GM23338 (cell line): ENCODE measurements at regions not wholly inside any gene's neighbourhood (a gene's known extent, or its start where the extent isn't known, plus 50 kb on each side); places are given as distances from the start of the nearest gene placed in this dataset.

ENCODE experiments used
- ATAC-seq: fragments of 200-7000 bp; cut with Tn5 transposase; 3 replicates; pipeline ENCODE4 v1.9.1; 2020
- DNase-seq: peaks from one replicate; pipeline ENCODE4 v3.0.0-alpha.2; 2015; ENCODE audit warnings: low spot score
- H2AFZ ChIP-seq: fragments of 200-600 bp; sonication (generic); 2 replicates; pipeline ENCODE4 v1.8.0; 2016; ENCODE audit warnings: antibody characterized with exemption, mild to moderate bottlenecking, moderate library complexity
- H3F3A ChIP-seq: fragments of 200-600 bp; sonication (generic); replicated peaks from 2 replicates; pipeline ENCODE4 v1.8.0; 2017; ENCODE audit warnings: antibody characterized with exemption, mixed run types, low read depth
- H3K27ac ChIP-seq: fragments of 200-600 bp; sonication (generic); 2 replicates; pipeline ENCODE4 v1.6.1; 2016; ENCODE audit warnings: low read depth
- H3K27me3 ChIP-seq: fragments of 200-600 bp; sonication (generic); 2 replicates; pipeline ENCODE4 v1.8.0; 2016; ENCODE audit warnings: mild to moderate bottlenecking, mixed run types, moderate library complexity; ENCODE audit not compliant: insufficient read depth
- H3K36me3 ChIP-seq: fragments of 200-600 bp; sonication (generic); 2 replicates; pipeline ENCODE4 v1.8.0; 2016; ENCODE audit warnings: mild to moderate bottlenecking; ENCODE audit not compliant: insufficient read depth
- H3K4me1 ChIP-seq: fragments of 200-600 bp; sonication (generic); 2 replicates; pipeline ENCODE4 v1.8.0; 2016; ENCODE audit warnings: mild to moderate bottlenecking, moderate library complexity; ENCODE audit not compliant: insufficient read depth
- H3K4me2 ChIP-seq: fragments of 200-600 bp; sonication (generic); 2 replicates; pipeline ENCODE4 v1.7.1; 2017; ENCODE audit warnings: mixed run types
- H3K4me3 ChIP-seq: fragments of 200-600 bp; sonication (generic); 2 replicates; pipeline ENCODE4 v1.6.1; 2016; ENCODE audit warnings: mixed run types
- H3K79me2 ChIP-seq: fragments of 200-600 bp; sonication (generic); replicated peaks from 2 replicates; pipeline ENCODE4 v1.8.0; 2017; ENCODE audit warnings: mild to moderate bottlenecking; ENCODE audit not compliant: insufficient read depth
- H3K9me2 ChIP-seq: fragments of 200-600 bp; sonication (generic); 2 replicates; pipeline ENCODE4 v1.8.0; 2017; ENCODE audit not compliant: insufficient read depth
- H4K20me1 ChIP-seq: fragments of 200-600 bp; sonication (generic); replicated peaks from 2 replicates; pipeline ENCODE4 v1.8.0; 2017; ENCODE audit warnings: mild to moderate bottlenecking; ENCODE audit not compliant: insufficient read depth
- H3K27ac Mint-ChIP-seq: 2 replicates; pipeline ENCODE4 v1.8.0; 2020; ENCODE audit warnings: inconsistent platforms, mild to moderate bottlenecking, moderate library complexity, mixed read lengths
- H3K27me3 Mint-ChIP-seq: 3 replicates; pipeline ENCODE4 v1.8.0; 2022; ENCODE audit warnings: low read depth, mild to moderate bottlenecking, moderate library complexity, mixed read lengths, inconsistent platforms; ENCODE audit not compliant: insufficient read depth, poor library complexity
- H3K36me3 Mint-ChIP-seq: 3 replicates; pipeline ENCODE4 v1.8.0; 2021; ENCODE audit warnings: low read depth, mild to moderate bottlenecking, inconsistent platforms, moderate library complexity, mixed read lengths
- H3K4me1 Mint-ChIP-seq: 3 replicates; pipeline ENCODE4 v1.8.0; 2020; ENCODE audit warnings: mild to moderate bottlenecking, inconsistent platforms, mixed read lengths
- H3K4me3 Mint-ChIP-seq: 3 replicates; pipeline ENCODE4 v1.8.0; 2021; ENCODE audit warnings: moderate library complexity, mild to moderate bottlenecking, inconsistent platforms, mixed read lengths
- H3K9me3 Mint-ChIP-seq: 3 replicates; pipeline ENCODE4 v1.8.0; 2020; ENCODE audit warnings: moderate library complexity, mild to moderate bottlenecking, inconsistent platforms, mixed read lengths
- CREB1 ChIP-seq: fragments of 250-450 bp; sonication (Bioruptor Pico); IDR thresholded peaks from 2 replicates; pipeline ENCODE4 v1.5.0; 2020; ENCODE audit warnings: low read depth, mild to moderate bottlenecking, moderate library complexity
- EZH2 ChIP-seq: fragments of 200-600 bp; sonication (generic); IDR thresholded peaks from one replicate; pipeline ENCODE4 v1.8.0; 2017; ENCODE audit warnings: antibody characterized with exemption, mild to moderate bottlenecking, low read depth; ENCODE audit not compliant: unreplicated experiment
- EZH2phosphoT487 ChIP-seq: fragments of 200-600 bp; sonication (generic); IDR thresholded peaks from one replicate; pipeline ENCODE4 v1.8.1; 2018; ENCODE audit warnings: antibody characterized with exemption; ENCODE audit not compliant: unreplicated experiment
- JUNB ChIP-seq: IDR thresholded peaks from one replicate; pipeline ENCODE4 v1.6.1; 2016; ENCODE audit warnings: antibody characterized with exemption; ENCODE audit not compliant: unreplicated experiment
- POLR2AphosphoS5 ChIP-seq: IDR thresholded peaks from 2 replicates; pipeline ENCODE4 v1.6.1; 2016; ENCODE audit warnings: antibody characterized with exemption, low read depth
- ZNF114 ChIP-seq: fragments of 250-450 bp; sonication (Bioruptor Pico); IDR thresholded peaks from 2 replicates; pipeline ENCODE4 v1.5.0; 2020; ENCODE audit warnings: mild to moderate bottlenecking, moderate library complexity
- ZNF331 ChIP-seq: fragments of 250-450 bp; sonication (Bioruptor Pico); IDR thresholded peaks from 2 replicates; pipeline ENCODE4 v1.5.0; 2020; ENCODE audit warnings: low read depth, mild to moderate bottlenecking, moderate library complexity
- TF ChIP-seq, protein P1 (sequence below): fragments of 250-450 bp; sonication (Bioruptor Pico); IDR thresholded peaks from 2 replicates; pipeline ENCODE4 v1.5.0; 2020; ENCODE audit warnings: mild to moderate bottlenecking, moderate library complexity
- TF ChIP-seq, protein P2 (sequence below): IDR thresholded peaks from 2 replicates; pipeline ENCODE4 v1.6.1; 2016; ENCODE audit warnings: antibody characterized with exemption
- TF ChIP-seq, protein P3 (sequence below), 2 experiments: fragments of 200-600 bp in 1 of 2; sonication (generic) in 1 of 2; conservative IDR thresholded peaks; 2 replicates each; pipeline versions ENCODE4 v1.5.1 to v1.6.1; 2016 to 2017; ENCODE audit warnings: antibody characterized with exemption in 2 of 2, low read depth in 2 of 2, mild to moderate bottlenecking in 2 of 2, moderate library complexity in 1 of 2

DNA sequence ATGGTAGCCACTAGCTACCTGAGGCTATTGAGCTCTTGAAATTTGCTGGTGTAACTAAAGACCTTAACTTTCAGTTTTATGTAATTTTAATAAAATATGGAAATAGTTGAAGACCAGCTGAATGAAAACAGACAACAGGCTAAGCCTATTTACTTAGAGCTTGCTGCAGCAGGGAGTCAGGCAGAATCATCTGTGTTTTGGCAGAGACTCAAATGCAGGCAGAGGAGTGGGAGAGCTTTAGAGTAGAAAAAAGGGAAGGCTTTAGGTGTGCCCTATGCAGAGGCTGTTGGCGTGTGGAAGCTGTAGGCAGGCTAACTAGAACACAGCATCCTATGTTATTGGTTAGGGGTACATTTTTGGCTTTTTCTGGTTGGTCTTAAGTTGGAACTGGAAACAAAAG is 304.9 kb upstream of the NBEA start:
- ATAC-seq (no peak), DNase-seq (no peak)
- Histone ChIP-seq H3K4me2 (no peak overlapping the region), H3K4me3 (no peak overlapping the region), H3K27ac (no peak overlapping the region), H3F3A (no peaks in the 10 kb centered on the region), H3K4me1 (peaks cover 18% of the 10 kb centered on the region), H3K9me2 (peaks cover 12% of the 10 kb centered on the region; the same call in 1 of the 2 replicates), H3K36me3 (no peaks in the 10 kb centered on the region), H4K20me1 (no peaks in the 10 kb centered on the region), H3K27me3 (no peaks in the 10 kb centered on the region), H2AFZ (0 out of 2 replicates have a peak overlapping the region, but pooled peaks have one; percentile 29), H3K79me2 (no peaks in the 10 kb centered on the region)
- Mint-ChIP-seq H3K4me3 (no peak overlapping the region), H3K4me1 (peaks cover 35% of the 10 kb centered on the region), H3K27ac (no peak overlapping the region), H3K9me3 (peaks cover 4% of the 10 kb centered on the region; the same call in 2 of the 3 replicates), H3K36me3 (0 out of 3 replicates have a peak, but pooled peaks cover 4% of the 10 kb centered on the region), H3K27me3 (peaks cover 2% of the 10 kb centered on the region)
- TF ChIP-seq ZNF331 (CRISPR knock-in tag) (no peak), ZNF114 (CRISPR knock-in tag) (no peak), EZH2 (no peak), JUNB (no peak), EZH2phosphoT487 (no peak), CREB1 (CRISPR knock-in tag) (no peak), POLR2AphosphoS5 (no peak)
- TF ChIP-seq, protein P1, sequence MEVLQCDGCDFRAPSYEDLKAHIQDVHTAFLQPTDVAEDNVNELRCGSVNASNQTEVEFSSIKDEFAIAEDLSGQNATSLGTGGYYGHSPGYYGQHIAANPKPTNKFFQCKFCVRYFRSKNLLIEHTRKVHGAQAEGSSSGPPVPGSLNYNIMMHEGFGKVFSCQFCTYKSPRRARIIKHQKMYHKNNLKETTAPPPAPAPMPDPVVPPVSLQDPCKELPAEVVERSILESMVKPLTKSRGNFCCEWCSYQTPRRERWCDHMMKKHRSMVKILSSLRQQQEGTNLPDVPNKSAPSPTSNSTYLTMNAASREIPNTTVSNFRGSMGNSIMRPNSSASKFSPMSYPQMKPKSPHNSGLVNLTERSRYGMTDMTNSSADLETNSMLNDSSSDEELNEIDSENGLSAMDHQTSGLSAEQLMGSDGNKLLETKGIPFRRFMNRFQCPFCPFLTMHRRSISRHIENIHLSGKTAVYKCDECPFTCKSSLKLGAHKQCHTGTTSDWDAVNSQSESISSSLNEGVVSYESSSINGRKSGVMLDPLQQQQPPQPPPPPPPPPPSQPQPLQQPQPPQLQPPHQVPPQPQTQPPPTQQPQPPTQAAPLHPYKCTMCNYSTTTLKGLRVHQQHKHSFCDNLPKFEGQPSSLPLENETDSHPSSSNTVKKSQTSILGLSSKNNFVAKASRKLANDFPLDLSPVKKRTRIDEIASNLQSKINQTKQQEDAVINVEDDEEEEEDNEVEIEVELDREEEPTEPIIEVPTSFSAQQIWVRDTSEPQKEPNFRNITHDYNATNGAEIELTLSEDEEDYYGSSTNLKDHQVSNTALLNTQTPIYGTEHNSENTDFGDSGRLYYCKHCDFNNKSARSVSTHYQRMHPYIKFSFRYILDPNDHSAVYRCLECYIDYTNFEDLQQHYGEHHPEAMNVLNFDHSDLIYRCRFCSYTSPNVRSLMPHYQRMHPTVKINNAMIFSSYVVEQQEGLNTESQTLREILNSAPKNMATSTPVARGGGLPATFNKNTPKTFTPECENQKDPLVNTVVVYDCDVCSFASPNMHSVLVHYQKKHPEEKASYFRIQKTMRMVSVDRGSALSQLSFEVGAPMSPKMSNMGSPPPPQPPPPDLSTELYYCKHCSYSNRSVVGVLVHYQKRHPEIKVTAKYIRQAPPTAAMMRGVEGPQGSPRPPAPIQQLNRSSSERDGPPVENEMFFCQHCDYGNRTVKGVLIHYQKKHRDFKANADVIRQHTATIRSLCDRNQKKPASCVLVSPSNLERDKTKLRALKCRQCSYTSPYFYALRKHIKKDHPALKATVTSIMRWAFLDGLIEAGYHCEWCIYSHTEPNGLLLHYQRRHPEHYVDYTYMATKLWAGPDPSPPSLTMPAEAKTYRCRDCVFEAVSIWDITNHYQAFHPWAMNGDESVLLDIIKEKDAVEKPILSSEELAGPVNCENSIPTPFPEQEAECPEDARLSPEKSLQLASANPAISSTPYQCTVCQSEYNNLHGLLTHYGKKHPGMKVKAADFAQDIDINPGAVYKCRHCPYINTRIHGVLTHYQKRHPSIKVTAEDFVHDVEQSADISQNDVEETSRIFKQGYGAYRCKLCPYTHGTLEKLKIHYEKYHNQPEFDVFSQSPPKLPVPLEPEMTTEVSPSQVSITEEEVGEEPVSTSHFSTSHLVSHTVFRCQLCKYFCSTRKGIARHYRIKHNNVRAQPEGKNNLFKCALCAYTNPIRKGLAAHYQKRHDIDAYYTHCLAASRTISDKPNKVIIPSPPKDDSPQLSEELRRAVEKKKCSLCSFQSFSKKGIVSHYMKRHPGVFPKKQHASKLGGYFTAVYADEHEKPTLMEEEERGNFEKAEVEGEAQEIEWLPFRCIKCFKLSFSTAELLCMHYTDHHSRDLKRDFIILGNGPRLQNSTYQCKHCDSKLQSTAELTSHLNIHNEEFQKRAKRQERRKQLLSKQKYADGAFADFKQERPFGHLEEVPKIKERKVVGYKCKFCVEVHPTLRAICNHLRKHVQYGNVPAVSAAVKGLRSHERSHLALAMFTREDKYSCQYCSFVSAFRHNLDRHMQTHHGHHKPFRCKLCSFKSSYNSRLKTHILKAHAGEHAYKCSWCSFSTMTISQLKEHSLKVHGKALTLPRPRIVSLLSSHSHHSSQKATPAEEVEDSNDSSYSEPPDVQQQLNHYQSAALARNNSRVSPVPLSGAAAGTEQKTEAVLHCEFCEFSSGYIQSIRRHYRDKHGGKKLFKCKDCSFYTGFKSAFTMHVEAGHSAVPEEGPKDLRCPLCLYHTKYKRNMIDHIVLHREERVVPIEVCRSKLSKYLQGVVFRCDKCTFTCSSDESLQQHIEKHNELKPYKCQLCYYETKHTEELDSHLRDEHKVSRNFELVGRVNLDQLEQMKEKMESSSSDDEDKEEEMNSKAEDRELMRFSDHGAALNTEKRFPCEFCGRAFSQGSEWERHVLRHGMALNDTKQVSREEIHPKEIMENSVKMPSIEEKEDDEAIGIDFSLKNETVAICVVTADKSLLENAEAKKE (CRISPR knock-in tag), result no peak
- TF ChIP-seq, protein P2, sequence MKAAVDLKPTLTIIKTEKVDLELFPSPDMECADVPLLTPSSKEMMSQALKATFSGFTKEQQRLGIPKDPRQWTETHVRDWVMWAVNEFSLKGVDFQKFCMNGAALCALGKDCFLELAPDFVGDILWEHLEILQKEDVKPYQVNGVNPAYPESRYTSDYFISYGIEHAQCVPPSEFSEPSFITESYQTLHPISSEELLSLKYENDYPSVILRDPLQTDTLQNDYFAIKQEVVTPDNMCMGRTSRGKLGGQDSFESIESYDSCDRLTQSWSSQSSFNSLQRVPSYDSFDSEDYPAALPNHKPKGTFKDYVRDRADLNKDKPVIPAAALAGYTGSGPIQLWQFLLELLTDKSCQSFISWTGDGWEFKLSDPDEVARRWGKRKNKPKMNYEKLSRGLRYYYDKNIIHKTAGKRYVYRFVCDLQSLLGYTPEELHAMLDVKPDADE, result no peak
- TF ChIP-seq, protein P3, sequence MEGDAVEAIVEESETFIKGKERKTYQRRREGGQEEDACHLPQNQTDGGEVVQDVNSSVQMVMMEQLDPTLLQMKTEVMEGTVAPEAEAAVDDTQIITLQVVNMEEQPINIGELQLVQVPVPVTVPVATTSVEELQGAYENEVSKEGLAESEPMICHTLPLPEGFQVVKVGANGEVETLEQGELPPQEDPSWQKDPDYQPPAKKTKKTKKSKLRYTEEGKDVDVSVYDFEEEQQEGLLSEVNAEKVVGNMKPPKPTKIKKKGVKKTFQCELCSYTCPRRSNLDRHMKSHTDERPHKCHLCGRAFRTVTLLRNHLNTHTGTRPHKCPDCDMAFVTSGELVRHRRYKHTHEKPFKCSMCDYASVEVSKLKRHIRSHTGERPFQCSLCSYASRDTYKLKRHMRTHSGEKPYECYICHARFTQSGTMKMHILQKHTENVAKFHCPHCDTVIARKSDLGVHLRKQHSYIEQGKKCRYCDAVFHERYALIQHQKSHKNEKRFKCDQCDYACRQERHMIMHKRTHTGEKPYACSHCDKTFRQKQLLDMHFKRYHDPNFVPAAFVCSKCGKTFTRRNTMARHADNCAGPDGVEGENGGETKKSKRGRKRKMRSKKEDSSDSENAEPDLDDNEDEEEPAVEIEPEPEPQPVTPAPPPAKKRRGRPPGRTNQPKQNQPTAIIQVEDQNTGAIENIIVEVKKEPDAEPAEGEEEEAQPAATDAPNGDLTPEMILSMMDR (conservative IDR thresholded peaks at IDR 0.05; ENCODE audit: low read depth in 2 of 2), result no peak
